Skeletal muscle satellite cell (primary cell): ENCODE measurements at regions not wholly inside any gene's neighbourhood (a gene's known extent, or its start where the extent isn't known, plus 50 kb on each side); places are given as distances from the start of the nearest gene placed in this dataset.
A peak's percentile ranks its signal among the peaks of the same experiment; 100 is the strongest.

ENCODE experiments used
- H3K27me3 ChIP-seq: 2 replicates; pipeline ENCODE4 v1.7.0; 2013; ENCODE audit warnings: low read length; ENCODE audit not compliant: control insufficient read depth, insufficient read depth
- H3K36me3 ChIP-seq: 2 replicates; pipeline ENCODE4 v1.7.0; 2013; ENCODE audit warnings: mild to moderate bottlenecking, control low read depth, low read length; ENCODE audit not compliant: insufficient read depth
- H3K4me1 ChIP-seq: 2 replicates; pipeline ENCODE4 v1.7.0; 2013; ENCODE audit warnings: low read length; ENCODE audit not compliant: control insufficient read depth, insufficient read depth
- H3K4me2 ChIP-seq: 2 replicates; pipeline ENCODE4 v1.7.0; 2013; ENCODE audit warnings: mild to moderate bottlenecking, low read length
- H3K4me3 ChIP-seq: 2 replicates; pipeline ENCODE4 v1.7.0; 2013; ENCODE audit warnings: low read length
- H3K9ac ChIP-seq: 2 replicates; pipeline ENCODE4 v1.7.0; 2013; ENCODE audit warnings: mild to moderate bottlenecking, low read depth, low read length, moderate library complexity
- H3K9me3 ChIP-seq: replicated peaks from 2 replicates; pipeline ENCODE4 v1.7.0; 2013; ENCODE audit warnings: mild to moderate bottlenecking, control low read depth, low read length

DNA sequence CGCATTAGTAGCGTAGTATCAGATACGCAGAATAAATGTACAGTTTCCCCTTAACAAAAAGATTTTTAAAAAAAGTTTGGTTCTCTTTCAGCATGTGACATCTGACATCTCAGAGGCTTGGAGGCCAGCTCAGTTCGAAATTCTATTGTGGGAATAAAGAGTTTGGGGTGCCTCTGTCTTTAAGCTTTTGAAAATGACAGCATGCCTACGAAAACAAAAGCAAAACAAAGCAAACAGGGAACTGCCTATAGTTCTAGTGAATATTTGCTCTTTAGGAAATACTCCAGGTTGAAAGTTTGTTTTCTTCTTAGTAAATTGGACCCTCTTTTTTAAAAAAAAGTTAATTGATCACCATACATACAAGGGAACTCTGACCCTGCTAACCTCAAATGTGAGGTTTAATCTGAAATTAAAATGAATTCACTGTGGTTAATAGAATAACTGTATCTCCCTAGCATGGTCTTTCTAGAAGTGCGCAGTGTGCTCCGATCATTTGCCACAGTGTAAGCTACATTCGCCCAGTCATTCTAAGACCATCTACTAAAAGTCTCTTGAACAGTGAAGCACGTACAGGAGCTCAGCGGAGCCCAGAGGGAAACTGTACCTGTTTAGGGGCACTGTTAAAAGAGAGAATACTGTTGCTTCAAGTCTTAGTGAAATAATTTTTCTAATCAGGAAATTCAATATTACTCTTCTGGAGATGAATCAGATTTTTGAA lies 347.0 kb upstream of the CDH2 start:
- Histone ChIP-seq H3K4me2 (no peak overlapping the region), H3K27me3 (no peaks in the 10 kb centered on the region), H3K4me1 (no peaks in the 10 kb centered on the region), H3K9me3 (no peaks in the 10 kb centered on the region), H3K9ac (no peak overlapping the region), H3K4me3 (no peak overlapping the region), H3K36me3 (no peaks in the 10 kb centered on the region)

GRCh38 chr18:28522236-28522635 lies 345.3 kb upstream of the CDH2 start:
- Histone ChIP-seq H3K9me3 (no peaks in the 10 kb centered on the region), H3K4me1 (no peaks in the 10 kb centered on the region), H3K36me3 (no peaks in the 10 kb centered on the region), H3K9ac (no peak overlapping the region), H3K27me3 (no peaks in the 10 kb centered on the region), H3K4me3 (no peak overlapping the region), H3K4me2 (no peak overlapping the region)

DNA sequence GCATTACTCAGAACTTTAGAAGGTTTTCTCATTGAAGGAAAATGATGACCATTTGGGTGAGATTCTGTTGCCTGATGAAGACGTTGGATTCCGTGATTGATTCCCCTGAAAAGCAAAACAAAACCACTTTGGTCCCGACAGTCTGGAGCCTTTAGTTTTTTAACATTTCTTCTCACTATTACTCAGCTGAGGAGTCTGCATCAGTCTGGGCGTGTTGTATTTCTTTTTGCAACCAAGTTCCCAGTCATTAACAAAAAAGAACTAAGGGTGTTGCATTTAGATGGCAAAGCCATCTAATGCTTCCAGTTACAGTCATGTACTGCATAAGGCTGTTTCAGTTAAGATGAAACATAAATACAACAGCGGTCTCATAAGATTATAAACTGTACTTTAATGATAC lies 343.1 kb upstream of the CDH2 start:
- no peaks in the 10 kb centered on the region for H3K36me3 ChIP-seq
- no peak overlapping the region for H3K4me3 ChIP-seq
- H3K9me3 ChIP-seq = no peaks in the 10 kb centered on the region
- no peaks in the 10 kb centered on the region for H3K27me3 ChIP-seq
- no peak overlapping the region for H3K4me2 ChIP-seq
- H3K4me1 ChIP-seq = no peaks in the 10 kb centered on the region
- H3K9ac ChIP-seq = no peak overlapping the region

GRCh38 chr18:28514699-28515098 lies 337.8 kb upstream of the CDH2 start:
- H3K4me2 ChIP-seq = no peak overlapping the region
- H3K9me3 ChIP-seq = no peaks in the 10 kb centered on the region
- H3K27me3 ChIP-seq = no peaks in the 10 kb centered on the region
- H3K36me3 ChIP-seq = no peaks in the 10 kb centered on the region
- H3K4me3 ChIP-seq = no peak overlapping the region
- peaks cover 14% of the 10 kb centered on the region for H3K4me1 ChIP-seq
- H3K9ac ChIP-seq = no peak overlapping the region

DNA sequence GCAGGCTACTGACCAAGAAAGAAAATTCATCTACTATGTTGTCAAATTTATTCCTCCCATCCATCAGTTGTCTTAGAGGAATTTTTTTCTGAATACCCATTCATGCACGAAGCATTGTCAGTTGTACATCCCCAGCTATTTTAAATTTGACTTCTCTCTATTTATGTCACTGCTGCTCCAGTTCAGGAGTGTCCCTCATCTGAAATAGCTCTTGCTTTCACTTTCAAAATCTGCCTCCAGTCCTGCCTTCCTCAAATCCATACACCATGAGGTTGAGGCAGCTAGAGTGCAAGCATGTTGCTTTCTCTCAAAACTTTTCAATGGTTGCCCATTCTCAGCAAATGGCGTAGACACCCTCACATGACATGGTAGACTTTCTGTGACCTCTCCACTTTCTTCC lies 335.4 kb upstream of the CDH2 start:
- H3K4me3 ChIP-seq = no peak overlapping the region
- H3K4me2 ChIP-seq = no peak overlapping the region
- H3K9ac ChIP-seq = no peak overlapping the region
- H3K9me3 ChIP-seq = no peaks in the 10 kb centered on the region
- peaks cover 14% of the 10 kb centered on the region for H3K4me1 ChIP-seq
- H3K27me3 ChIP-seq = no peaks in the 10 kb centered on the region
- no peaks in the 10 kb centered on the region for H3K36me3 ChIP-seq

GRCh38 chr18:28511413-28511821 lies 334.5 kb upstream of the CDH2 start:
- Histone ChIP-seq H3K9ac (no peak overlapping the region), H3K27me3 (no peaks in the 10 kb centered on the region), H3K4me3 (no peak overlapping the region), H3K4me2 (peak overlapping the region; percentile 37), H3K4me1 (peaks cover 14% of the 10 kb centered on the region), H3K36me3 (no peaks in the 10 kb centered on the region), H3K9me3 (no peaks in the 10 kb centered on the region)

DNA sequence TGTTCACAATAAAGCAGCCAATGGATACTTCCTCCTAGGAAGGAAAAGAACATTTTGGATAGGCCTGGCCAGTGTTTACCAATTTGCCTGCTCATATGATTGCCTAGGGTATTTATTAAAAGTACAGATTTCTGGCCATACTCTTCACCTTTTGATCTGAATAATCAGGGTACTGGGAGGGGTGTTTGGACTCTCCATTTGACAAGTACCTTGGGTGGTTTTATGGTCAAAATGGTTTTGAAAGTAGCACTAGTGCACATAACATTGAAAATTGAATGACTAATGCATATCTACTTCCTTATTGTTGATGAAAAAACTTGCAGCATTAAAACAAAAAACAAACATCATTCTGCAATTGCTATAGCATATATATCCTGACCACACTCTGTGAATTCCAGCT lies 333.3 kb upstream of the CDH2 start:
- Histone ChIP-seq H3K4me3 (no peak overlapping the region), H3K9ac (no peak overlapping the region), H3K4me2 (no peak overlapping the region), H3K9me3 (no peaks in the 10 kb centered on the region), H3K36me3 (no peaks in the 10 kb centered on the region), H3K27me3 (no peaks in the 10 kb centered on the region), H3K4me1 (peaks cover 14% of the 10 kb centered on the region)

- no peaks in the 10 kb centered on the region for H3K27me3 ChIP-seq
- H3K4me3 ChIP-seq = no peak overlapping the region
- H3K4me1 ChIP-seq = no peaks in the 10 kb centered on the region
- no peak overlapping the region for H3K9ac ChIP-seq
- H3K36me3 ChIP-seq = no peaks in the 10 kb centered on the region
- H3K9me3 ChIP-seq = no peaks in the 10 kb centered on the region
- H3K4me2 ChIP-seq = no peak overlapping the region
Observed at GRCh38 chr18:28504066-28504465, 327.1 kb upstream of the CDH2 start.

- no peak overlapping the region for H3K9ac ChIP-seq
- no peaks in the 10 kb centered on the region for H3K4me1 ChIP-seq
- no peaks in the 10 kb centered on the region for H3K36me3 ChIP-seq
- no peak overlapping the region for H3K4me2 ChIP-seq
- no peaks in the 10 kb centered on the region for H3K9me3 ChIP-seq
- no peak overlapping the region for H3K4me3 ChIP-seq
- H3K27me3 ChIP-seq = no peaks in the 10 kb centered on the region
Observed at GRCh38 chr18:28494151-28494550, 317.2 kb upstream of the CDH2 start.

DNA sequence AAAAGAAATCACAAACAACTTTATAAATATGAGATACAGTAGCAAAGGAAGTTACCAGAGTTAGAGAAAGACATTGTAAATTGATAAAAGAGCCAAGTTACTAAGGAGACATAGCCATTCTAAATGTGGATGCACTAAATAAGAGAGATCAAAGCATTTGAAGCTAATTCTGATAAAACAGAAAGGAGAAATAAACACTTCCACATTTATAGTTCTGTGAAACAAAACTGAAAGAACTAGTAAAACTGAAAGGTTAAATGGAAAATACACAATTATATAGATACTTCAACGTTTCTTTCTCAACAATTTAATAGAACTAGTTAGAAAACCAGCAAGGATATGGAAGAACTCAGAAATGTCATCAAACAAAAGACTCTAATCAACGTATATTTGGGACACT lies 309.0 kb upstream of the CDH2 start:
- H3K4me3 ChIP-seq = no peak overlapping the region
- H3K4me1 ChIP-seq = no peaks in the 10 kb centered on the region
- no peak overlapping the region for H3K9ac ChIP-seq
- no peaks in the 10 kb centered on the region for H3K27me3 ChIP-seq
- H3K9me3 ChIP-seq = no peaks in the 10 kb centered on the region
- no peak overlapping the region for H3K4me2 ChIP-seq
- H3K36me3 ChIP-seq = no peaks in the 10 kb centered on the region

DNA sequence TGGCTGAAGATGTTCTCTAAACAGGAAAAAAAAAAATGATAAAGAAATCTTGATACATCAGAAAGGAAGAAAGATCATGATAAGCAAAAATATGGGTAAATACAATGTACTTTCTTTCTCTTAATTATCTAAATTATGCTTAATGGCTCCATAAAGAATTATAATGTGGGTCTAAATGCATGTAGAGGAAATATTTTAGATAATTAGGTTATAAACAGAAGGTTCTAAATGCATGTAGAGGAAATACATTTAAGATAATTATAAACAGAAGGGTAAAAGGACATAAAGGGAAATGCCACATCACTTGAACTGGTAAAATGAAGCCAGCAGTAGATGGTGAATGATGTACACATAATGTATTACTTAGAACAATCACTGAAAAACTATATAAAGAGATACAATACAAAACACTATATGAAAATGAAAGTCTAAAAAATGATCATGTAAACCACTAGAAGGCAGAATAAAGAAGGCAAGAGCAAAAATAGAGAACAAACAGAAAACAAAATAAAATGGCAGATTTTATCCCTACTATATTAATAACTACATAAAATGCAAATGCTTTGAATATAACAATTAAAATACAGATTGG lies 308.4 kb upstream of the CDH2 start:
- Histone ChIP-seq H3K4me2 (no peak overlapping the region), H3K36me3 (no peaks in the 10 kb centered on the region), H3K4me3 (no peak overlapping the region), H3K27me3 (no peaks in the 10 kb centered on the region), H3K9ac (no peak overlapping the region), H3K4me1 (no peaks in the 10 kb centered on the region), H3K9me3 (no peaks in the 10 kb centered on the region)

- H3K9ac ChIP-seq = no peak overlapping the region
- H3K4me1 ChIP-seq = no peaks in the 10 kb centered on the region
- no peaks in the 10 kb centered on the region for H3K36me3 ChIP-seq
- H3K27me3 ChIP-seq = no peaks in the 10 kb centered on the region
- no peaks in the 10 kb centered on the region for H3K9me3 ChIP-seq
- no peak overlapping the region for H3K4me2 ChIP-seq
- H3K4me3 ChIP-seq = no peak overlapping the region
Observed at GRCh38 chr18:28478531-28478930, 301.6 kb upstream of the CDH2 start.
